AG04450 (cell line): ENCODE measurements at regions not wholly inside any gene's neighbourhood (a gene's known extent, or its start where the extent isn't known, plus 50 kb on each side); places are given as distances from the start of the nearest gene placed in this dataset.

ENCODE experiments used
- CTCF ChIA-PET: fragments of 300-600, 350-600 bp; formaldehyde crosslinking; extraction: SDS; loops from one replicate; lab custom pipeline; 2022; ENCODE audit warnings: antibody characterized with exemption, inconsistent platforms; lab: Charles Lee
- POLR2A ChIA-PET: fragments of 350-600 bp; formaldehyde crosslinking; extraction: SDS; loops from one replicate; lab custom pipeline; 2021; ENCODE audit warnings: antibody characterized with exemption, inconsistent platforms; lab: Yijun Ruan, JAX
- DNase-seq: peaks from one replicate; pipeline ENCODE4 v3.0.0-alpha.2; 2011; ENCODE audit warnings: low read depth, low spot score
- H3K27ac ChIP-seq: one replicate; pipeline ENCODE4 v1.5.1; 2012; ENCODE audit warnings: low read depth, low read length, control low read depth
- H3K27me3 ChIP-seq: one replicate; pipeline ENCODE4 v1.6.0; 2012; ENCODE audit warnings: low read length; ENCODE audit not compliant: control insufficient read depth, insufficient read depth
- H3K4me3 ChIP-seq: 2 replicates; pipeline ENCODE4 v1.5.1; 2011; ENCODE audit warnings: mild to moderate bottlenecking, low read depth, low read length, control low read depth
- H3K9me3 ChIP-seq: 2 replicates; pipeline ENCODE4 v1.5.1; 2012; ENCODE audit warnings: low read length; ENCODE audit not compliant: control insufficient read depth, insufficient read depth
- CTCF ChIP-seq: IDR thresholded peaks from 2 replicates; pipeline ENCODE4 v1.5.1; 2011; ENCODE audit warnings: low read depth, low read length, control low read depth, inconsistent platforms

DNA sequence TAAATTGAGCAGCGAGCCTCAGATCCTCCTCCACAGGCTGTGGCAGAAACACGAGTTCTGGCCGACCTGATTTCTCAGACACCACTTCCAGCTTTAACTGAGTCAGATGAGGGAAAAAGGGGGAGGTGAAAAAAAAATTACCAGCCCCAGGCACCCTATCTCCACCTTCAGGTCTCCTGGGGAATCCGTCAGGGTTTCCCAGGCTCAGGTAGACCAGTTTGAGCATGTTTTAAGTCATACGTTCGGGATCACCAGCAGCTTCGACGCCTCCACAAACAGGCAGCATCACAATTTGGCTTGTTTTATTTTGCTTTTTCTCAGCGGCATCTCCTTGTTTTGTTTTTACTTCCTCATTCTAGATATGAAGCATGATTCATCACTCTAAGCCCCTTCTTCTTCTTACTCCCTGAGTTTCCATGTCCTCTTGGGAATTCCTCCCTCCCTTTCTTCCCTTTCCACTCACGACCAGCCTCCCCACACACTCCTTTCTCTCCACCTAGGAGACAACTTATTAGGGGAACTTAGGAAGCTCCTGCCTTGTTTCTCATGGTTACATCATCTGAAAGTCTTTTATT, 190.1 kb downstream of the ZNF621 start:
- Histone ChIP-seq H3K27ac (no peak overlapping the region), H3K4me3 (no peak overlapping the region), H3K9me3 (no peaks in the 10 kb centered on the region), H3K27me3 (no peaks in the 10 kb centered on the region)
- DNase-seq = no peak
- no peak for TF ChIP-seq CTCF
- ChIA-PET CTCF (no interaction called here), POLR2A (no interaction called here)

DNA sequence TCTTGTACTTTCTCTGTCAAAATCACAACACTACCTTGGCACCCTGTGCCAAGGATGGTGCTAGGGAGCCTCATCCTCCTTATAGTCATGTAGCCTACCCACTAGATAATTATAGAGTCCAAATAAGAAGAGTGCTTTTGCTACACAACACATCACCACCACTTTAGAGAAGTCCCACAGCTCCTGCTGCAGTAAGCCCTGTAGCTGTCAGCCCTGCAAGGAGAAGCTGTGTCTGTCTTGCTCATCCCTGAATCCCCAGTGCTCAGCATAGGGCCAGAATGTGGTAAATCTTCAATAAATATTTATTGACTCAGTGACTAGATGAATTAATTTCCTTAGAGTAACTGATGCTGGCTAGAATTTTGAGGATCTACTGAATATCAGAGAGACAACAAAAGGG, 190.8 kb downstream of the ZNF621 start:
- no peaks in the 10 kb centered on the region for H3K27me3 ChIP-seq
- no peaks in the 10 kb centered on the region for H3K9me3 ChIP-seq
- no peak overlapping the region for H3K27ac ChIP-seq
- no peak overlapping the region for H3K4me3 ChIP-seq
- CTCF ChIA-PET = no interaction called here
- POLR2A ChIA-PET = no interaction called here
- DNase-seq = no peak
- TF ChIP-seq CTCF = no peak

GRCh38 chr3:40717471-40717870, 192.7 kb downstream of the ZNF621 start:
- Histone ChIP-seq H3K4me3 (no peak overlapping the region), H3K9me3 (no peaks in the 10 kb centered on the region), H3K27me3 (no peaks in the 10 kb centered on the region), H3K27ac (no peak overlapping the region)
- ChIA-PET POLR2A (interaction anchor here (0.7 kb wide), 1 partner anchor 265 kb away, joined by 4 read pairs; no protein-coding TSS in a partner anchor), CTCF (no interaction called here)
- TF ChIP-seq CTCF = no peak
- DNase-seq = no peak

- Histone ChIP-seq H3K9me3 (no peaks in the 10 kb centered on the region), H3K27ac (no peak overlapping the region), H3K4me3 (no peak overlapping the region), H3K27me3 (no peaks in the 10 kb centered on the region)
- no peak for TF ChIP-seq CTCF
- ChIA-PET POLR2A (interaction anchor here (0.7 kb wide), 1 partner anchor 265 kb away, joined by 4 read pairs; no protein-coding TSS in a partner anchor), CTCF (no interaction called here)
- DNase-seq = no peak
These were observed 193.4 kb downstream of the ZNF621 start for GRCh38 chr3:40718209-40718608.

DNA sequence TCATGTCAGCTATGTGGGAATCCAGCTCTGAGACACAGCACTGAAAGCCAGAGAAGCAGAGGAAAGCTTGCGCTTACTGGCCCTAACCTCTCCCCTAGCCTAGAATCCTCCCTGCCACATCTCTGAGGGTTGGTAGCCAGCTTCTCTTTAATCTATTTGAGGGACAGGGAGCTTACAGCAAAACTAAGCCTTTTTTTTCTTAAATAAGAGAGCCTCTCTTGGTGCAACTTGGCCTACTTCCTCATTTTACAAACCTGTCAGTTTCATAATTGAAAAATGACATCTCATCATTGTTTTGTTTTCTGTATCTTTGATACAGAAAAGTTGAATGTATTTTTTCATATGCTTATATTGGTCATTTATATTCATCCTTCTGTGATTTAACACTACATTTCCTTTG, 193.9 kb downstream of the ZNF621 start:
- H3K9me3 ChIP-seq = no peaks in the 10 kb centered on the region
- H3K27me3 ChIP-seq = no peaks in the 10 kb centered on the region
- no peak overlapping the region for H3K27ac ChIP-seq
- POLR2A ChIA-PET = no interaction called here
- H3K4me3 ChIP-seq = no peak overlapping the region
- CTCF ChIA-PET = no interaction called here
- no peak for TF ChIP-seq CTCF
- no peak for DNase-seq
